AG10803 (cell line): ENCODE measurements at regions not wholly inside any gene's neighbourhood (a gene's known extent, or its start where the extent isn't known, plus 50 kb on each side); places are given as distances from the start of the nearest gene placed in this dataset.

Experiments
- DNase-seq: peaks from one replicate; pipeline ENCODE4 v3.0.0; 2010; ENCODE audit warnings: low read depth
- H3K4me3 ChIP-seq: 2 replicates; pipeline ENCODE4 v1.5.1; 2011; ENCODE audit warnings: mild to moderate bottlenecking, low read length, control low read depth
- CTCF ChIP-seq: conservative IDR thresholded peaks from 2 replicates; pipeline ENCODE4 v1.5.1; 2011; ENCODE audit warnings: mild to moderate bottlenecking, low read length, control low read depth, inconsistent platforms

GRCh38 chr2:136505462-136505861, 259.9 kb upstream of the THSD7B start:
- TF ChIP-seq CTCF, result no peak
- DNase-seq, result no peak
- H3K4me3 ChIP-seq, result no peak overlapping the region

- no peak overlapping the region for H3K4me3 ChIP-seq
- no peak for TF ChIP-seq CTCF
- DNase-seq, result no peak
Measured at GRCh38 chr2:136502660-136503059, 262.7 kb upstream of the THSD7B start.

GRCh38 chr2:136497709-136498108, 267.6 kb upstream of the THSD7B start:
- DNase-seq, result no peak
- TF ChIP-seq CTCF, result no peak
- H3K4me3 ChIP-seq, result no peak overlapping the region

- TF ChIP-seq CTCF, result no peak
- no peak overlapping the region for H3K4me3 ChIP-seq
- no peak for DNase-seq
Measured at GRCh38 chr2:136496966-136497365, 268.4 kb upstream of the THSD7B start.

- no peak for DNase-seq
- TF ChIP-seq CTCF, result no peak
Measured at GRCh38 chr2:136495636-136496035, 269.7 kb upstream of the THSD7B start.

GRCh38 chr2:136492901-136493300, 272.4 kb upstream of the THSD7B start:
- DNase-seq, result no peak
- H3K4me3 ChIP-seq, result no peak overlapping the region
- TF ChIP-seq CTCF, result no peak

More at GRCh38 chr2:136495636-136496035, 269.7 kb upstream of the THSD7B start:
- H3K4me3 ChIP-seq, result no peak overlapping the region

GRCh38 chr2:136490100-136490499, 275.2 kb upstream of the THSD7B start:
- no peak for TF ChIP-seq CTCF
- H3K4me3 ChIP-seq, result no peak overlapping the region
- DNase-seq, result no peak
